ENCODE measurements at regions not wholly inside any gene's neighbourhood (a gene's known extent, or its start where the extent isn't known, plus 50 kb on each side); places are given as distances from the start of the nearest gene placed in this dataset.

GRCh38 chr18:78171954-78172353 lies 807.7 kb upstream of the SALL3 start:
- H3K4me3 ChIP-seq (replicated peaks; ENCODE audit: low read depth, low read length): no peak overlapping the region

GRCh38 chr18:78174737-78175136 lies 804.9 kb upstream of the SALL3 start:
- H3K4me3 ChIP-seq (replicated peaks; ENCODE audit: low read depth, low read length): no peak overlapping the region
- TF ChIP-seq, protein P1, sequence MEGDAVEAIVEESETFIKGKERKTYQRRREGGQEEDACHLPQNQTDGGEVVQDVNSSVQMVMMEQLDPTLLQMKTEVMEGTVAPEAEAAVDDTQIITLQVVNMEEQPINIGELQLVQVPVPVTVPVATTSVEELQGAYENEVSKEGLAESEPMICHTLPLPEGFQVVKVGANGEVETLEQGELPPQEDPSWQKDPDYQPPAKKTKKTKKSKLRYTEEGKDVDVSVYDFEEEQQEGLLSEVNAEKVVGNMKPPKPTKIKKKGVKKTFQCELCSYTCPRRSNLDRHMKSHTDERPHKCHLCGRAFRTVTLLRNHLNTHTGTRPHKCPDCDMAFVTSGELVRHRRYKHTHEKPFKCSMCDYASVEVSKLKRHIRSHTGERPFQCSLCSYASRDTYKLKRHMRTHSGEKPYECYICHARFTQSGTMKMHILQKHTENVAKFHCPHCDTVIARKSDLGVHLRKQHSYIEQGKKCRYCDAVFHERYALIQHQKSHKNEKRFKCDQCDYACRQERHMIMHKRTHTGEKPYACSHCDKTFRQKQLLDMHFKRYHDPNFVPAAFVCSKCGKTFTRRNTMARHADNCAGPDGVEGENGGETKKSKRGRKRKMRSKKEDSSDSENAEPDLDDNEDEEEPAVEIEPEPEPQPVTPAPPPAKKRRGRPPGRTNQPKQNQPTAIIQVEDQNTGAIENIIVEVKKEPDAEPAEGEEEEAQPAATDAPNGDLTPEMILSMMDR (IDR thresholded peaks at IDR 0.05; ENCODE audit: low read length, missing control alignments): no peak
- no peak for DNase-seq (ENCODE audit: low read depth)

More at GRCh38 chr18:78171954-78172353, 807.7 kb upstream of the SALL3 start:
- DNase-seq (ENCODE audit: low read depth): no peak
- TF ChIP-seq, protein P1 (IDR thresholded peaks at IDR 0.05; ENCODE audit: low read length, missing control alignments): no peak

DNA sequence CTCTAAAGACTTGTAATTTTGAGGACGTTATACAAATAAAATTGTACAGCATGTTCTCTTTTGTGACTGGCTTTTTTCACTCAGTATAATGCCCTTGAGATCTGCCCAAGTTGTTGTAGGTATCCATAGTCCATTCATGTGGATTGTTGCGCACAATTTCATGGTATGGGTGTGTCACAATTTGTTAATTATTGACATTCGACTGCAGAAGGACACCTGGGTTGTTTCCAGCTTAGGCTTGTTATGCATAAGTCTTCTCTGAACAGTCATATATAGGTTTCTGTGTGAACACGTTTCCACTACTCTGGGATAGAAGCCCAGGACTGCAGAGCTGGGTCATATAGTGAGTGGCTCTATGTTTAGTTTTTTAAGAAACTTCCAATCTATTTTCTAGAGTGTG lies 800.8 kb upstream of the SALL3 start:
- no peak for DNase-seq (ENCODE audit: low read depth)
- H3K4me3 ChIP-seq (replicated peaks; ENCODE audit: low read depth, low read length): no peak overlapping the region
- TF ChIP-seq, protein P1 (IDR thresholded peaks at IDR 0.05; ENCODE audit: low read length, missing control alignments): no peak

GRCh38 chr18:78180741-78181140 lies 798.9 kb upstream of the SALL3 start:
- TF ChIP-seq, protein P1 (IDR thresholded peaks at IDR 0.05; ENCODE audit: low read length, missing control alignments): no peak
- DNase-seq (ENCODE audit: low read depth): no peak
- no peak overlapping the region for H3K4me3 ChIP-seq (replicated peaks; ENCODE audit: low read depth, low read length)

- no peak for DNase-seq (ENCODE audit: low read depth)
- TF ChIP-seq, protein P1 (IDR thresholded peaks at IDR 0.05; ENCODE audit: low read length, missing control alignments): no peak
- no peak overlapping the region for H3K4me3 ChIP-seq (replicated peaks; ENCODE audit: low read depth, low read length)
Measured at GRCh38 chr18:78183815-78184214, 795.8 kb upstream of the SALL3 start.

- no peak overlapping the region for H3K4me3 ChIP-seq (replicated peaks; ENCODE audit: low read depth, low read length)
- DNase-seq (ENCODE audit: low read depth): no peak
- TF ChIP-seq, protein P1 (IDR thresholded peaks at IDR 0.05; ENCODE audit: low read length, missing control alignments): no peak
Measured at GRCh38 chr18:78191276-78191675, 788.3 kb upstream of the SALL3 start.

DNA sequence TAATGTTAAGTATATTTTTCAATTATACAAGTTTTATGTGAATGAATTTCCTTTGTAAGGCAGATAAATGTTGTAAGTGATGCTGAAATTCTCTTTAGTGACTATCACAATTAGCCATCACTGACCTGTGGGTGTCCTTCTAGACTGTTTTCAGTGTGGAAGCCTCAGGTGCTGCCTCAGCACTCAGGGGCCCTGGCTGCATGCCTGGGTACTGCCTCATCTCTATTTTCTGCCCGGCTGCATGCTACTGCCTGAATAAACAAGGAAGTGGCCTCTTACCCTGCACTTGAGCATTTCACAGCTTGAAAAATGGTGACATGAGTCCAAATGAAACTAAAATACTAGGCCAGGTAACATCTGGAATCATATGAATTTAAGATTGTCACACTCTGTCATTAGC lies 787.6 kb upstream of the SALL3 start:
- DNase-seq (ENCODE audit: low read depth): no peak
- no peak overlapping the region for H3K4me3 ChIP-seq (replicated peaks; ENCODE audit: low read depth, low read length)
- TF ChIP-seq, protein P1 (IDR thresholded peaks at IDR 0.05; ENCODE audit: low read length, missing control alignments): no peak

Measured in fibroblast of pulmonary artery (primary cell).